ENCODE measurements at regions not wholly inside any gene's neighbourhood (a gene's known extent, or its start where the extent isn't known, plus 50 kb on each side); places are given as distances from the start of the nearest gene placed in this dataset.

- TF ChIP-seq EZH2 (IDR thresholded peaks at IDR 0.05; ENCODE audit: low read length) (no peak), CTCF (optimal IDR thresholded peaks at IDR 0.05 in 1 of 3, IDR thresholded peaks at IDR 0.05 in 1 of 3, conservative IDR thresholded peaks at IDR 0.05 in 1 of 3; ENCODE audit: extremely low read depth in 1 of 3, insufficient read depth in 2 of 3, low read length in 3 of 3) (peak; percentile 86 to 94 (median 91))
Observed at GRCh38 chr1:239898062-239898730, 193.5 kb upstream of the FMN2 start.

Measured in keratinocyte (primary cell).